ENCODE measurements at regions not wholly inside any gene's neighbourhood (a gene's known extent, or its start where the extent isn't known, plus 50 kb on each side); places are given as distances from the start of the nearest gene placed in this dataset.
"Not testable (repeated sequence)": the region's sequence is repeated elsewhere in the genome, so short reads cannot be mapped to it uniquely, and the experiment has no call there.

DNA sequence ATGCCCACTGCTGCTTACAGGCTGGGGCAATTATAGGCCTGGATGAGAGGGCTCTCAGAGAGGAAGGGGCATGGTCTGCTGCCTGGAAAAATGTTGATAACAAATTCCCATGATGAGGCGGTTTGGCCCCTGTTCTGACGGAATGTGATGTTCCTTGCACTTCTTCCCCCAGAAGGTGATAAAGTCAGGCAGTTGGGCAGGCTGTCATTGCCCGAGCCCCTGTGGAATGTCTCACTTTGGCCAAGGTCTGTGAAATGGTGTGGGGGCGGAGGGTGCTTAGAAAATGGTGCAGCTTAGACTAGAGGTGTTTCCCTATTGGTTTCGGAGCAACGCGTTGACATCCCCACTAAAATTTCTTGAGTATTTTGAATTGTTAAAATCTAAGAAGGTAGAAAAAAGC, 1360.0 kb downstream of the AACS start:
- in situ Hi-C loops (cut with HindIII; ENCODE audit: low pct_unique_long_range_greater_than_20kb, low sequenced_read_pairs): no loop called here
- no peak for DNase-seq (ENCODE audit: low read depth, low spot score)

DNA sequence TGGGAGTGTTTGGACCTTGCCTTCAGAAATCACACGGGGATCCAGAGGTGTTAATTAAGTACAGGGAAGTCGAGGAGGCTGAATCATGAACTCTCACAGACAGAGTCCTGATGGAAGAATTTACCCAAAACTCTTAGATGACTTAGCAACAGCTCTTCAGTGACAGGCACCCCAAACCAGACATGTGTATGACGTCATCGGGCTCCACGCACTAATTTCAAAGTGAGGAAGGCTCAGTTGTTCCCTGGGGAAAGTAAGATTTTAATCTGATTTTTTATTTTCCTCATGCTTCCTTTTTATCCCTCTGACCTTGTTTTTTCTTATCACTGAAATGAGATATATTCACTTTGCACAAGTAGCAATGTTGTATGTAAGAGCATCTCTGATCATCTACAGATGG, 1363.5 kb downstream of the AACS start:
- in situ Hi-C loops (cut with HindIII; ENCODE audit: low pct_unique_long_range_greater_than_20kb, low sequenced_read_pairs): no loop called here
- no peak for DNase-seq (ENCODE audit: low read depth, low spot score)

- in situ Hi-C loops (cut with HindIII; ENCODE audit: low pct_unique_long_range_greater_than_20kb, low sequenced_read_pairs): no loop called here
- no peak for DNase-seq (ENCODE audit: low read depth, low spot score)
Measured at GRCh38 chr12:126430921-126431320, 1365.7 kb downstream of the AACS start.

GRCh38 chr12:126431767-126432166, 1366.5 kb downstream of the AACS start:
- in situ Hi-C loops (cut with HindIII; ENCODE audit: low pct_unique_long_range_greater_than_20kb, low sequenced_read_pairs): no loop called here
- DNase-seq (ENCODE audit: low read depth, low spot score): no peak

GRCh38 chr12:126432780-126433179, 1367.5 kb downstream of the AACS start:
- in situ Hi-C loops (cut with HindIII; ENCODE audit: low pct_unique_long_range_greater_than_20kb, low sequenced_read_pairs): no loop called here

DNA sequence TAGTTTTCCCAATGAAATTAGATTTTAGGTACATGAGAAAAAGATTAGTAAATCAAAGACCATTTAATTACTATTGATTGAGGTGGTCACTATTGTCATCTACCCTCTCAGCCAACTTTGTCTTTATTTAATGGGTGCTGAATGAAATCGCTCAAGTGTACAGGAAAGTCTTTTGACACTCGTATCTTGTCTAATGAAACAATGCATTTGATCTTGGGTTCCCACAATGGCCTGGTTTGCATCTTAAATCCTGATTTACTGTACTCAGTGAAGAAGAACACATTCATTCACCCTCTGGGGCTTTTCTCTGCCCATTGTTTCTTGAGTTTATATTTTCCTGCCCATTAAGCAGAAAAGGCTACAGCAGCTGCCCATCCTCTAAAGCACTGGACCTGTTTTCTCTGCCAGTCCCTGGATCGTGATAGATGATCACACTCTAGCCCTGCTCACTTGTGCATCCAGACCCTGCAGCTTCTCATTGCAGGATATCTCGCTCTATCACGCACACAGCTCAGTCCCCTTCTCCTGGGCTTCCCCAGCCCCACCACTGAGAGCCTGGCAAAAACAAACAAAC, 1369.3 kb downstream of the AACS start:
- no peak for DNase-seq (ENCODE audit: low read depth, low spot score)
- in situ Hi-C loops (cut with HindIII; ENCODE audit: low pct_unique_long_range_greater_than_20kb, low sequenced_read_pairs): no loop called here

More at GRCh38 chr12:126432780-126433179, 1367.5 kb downstream of the AACS start:
- DNase-seq (ENCODE audit: low read depth, low spot score): no peak

- in situ Hi-C loops (cut with HindIII; ENCODE audit: low pct_unique_long_range_greater_than_20kb, low sequenced_read_pairs): no loop called here
- no peak for DNase-seq (ENCODE audit: low read depth, low spot score)
Measured at GRCh38 chr12:126436041-126436440, 1370.8 kb downstream of the AACS start.

- in situ Hi-C loops (cut with HindIII; ENCODE audit: low pct_unique_long_range_greater_than_20kb, low sequenced_read_pairs): no loop called here
- DNase-seq (ENCODE audit: low read depth, low spot score): no peak
Measured at GRCh38 chr12:126437934-126438333, 1372.7 kb downstream of the AACS start.

- in situ Hi-C loops (cut with HindIII; ENCODE audit: low pct_unique_long_range_greater_than_20kb, low sequenced_read_pairs): no loop called here
- DNase-seq (ENCODE audit: low read depth, low spot score): no peak
Measured at GRCh38 chr12:126443977-126444376, 1378.7 kb downstream of the AACS start.

DNA sequence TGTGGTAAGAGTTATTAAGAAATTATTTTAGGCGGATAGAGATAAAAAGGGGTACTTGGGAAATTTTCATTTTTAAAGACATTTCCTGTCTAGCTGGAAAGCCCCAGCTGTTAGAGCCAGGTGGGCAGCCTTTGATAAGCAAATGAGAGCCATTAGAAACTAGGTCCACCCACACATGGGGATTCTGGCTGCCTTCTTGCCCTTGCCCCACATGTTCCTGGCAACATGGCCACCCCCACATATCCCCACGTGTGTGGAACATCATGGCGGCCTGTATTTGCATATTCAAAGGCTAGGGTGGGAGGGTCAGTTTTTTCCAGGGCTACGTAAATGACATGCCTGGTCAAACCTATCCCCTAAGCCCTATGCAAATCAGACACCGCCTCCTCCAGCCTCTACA, 1382.1 kb downstream of the AACS start:
- in situ Hi-C loops (cut with HindIII; ENCODE audit: low pct_unique_long_range_greater_than_20kb, low sequenced_read_pairs): no loop called here
- no peak for DNase-seq (ENCODE audit: low read depth, low spot score)

DNA sequence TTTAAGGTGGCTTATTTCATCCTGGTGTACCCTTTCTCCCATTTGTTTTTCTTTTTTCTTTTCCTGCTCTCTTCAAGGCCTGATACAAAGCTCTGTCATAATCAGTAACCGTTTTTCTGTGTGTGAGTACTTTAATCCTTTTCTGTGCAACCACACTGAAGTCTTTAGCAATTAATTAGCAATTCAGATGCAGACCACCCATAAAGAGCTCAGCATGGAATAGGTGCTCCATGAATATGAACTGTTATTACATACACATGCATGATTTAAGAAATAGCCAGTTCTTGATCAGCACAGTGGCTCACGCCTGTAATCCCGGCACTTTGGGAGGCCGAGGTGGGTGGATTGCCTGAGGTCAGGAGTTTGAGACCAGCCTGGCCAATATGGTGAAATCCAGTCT, 1386.6 kb downstream of the AACS start:
- DNase-seq (ENCODE audit: low read depth, low spot score): no peak
- in situ Hi-C loops (cut with HindIII; ENCODE audit: low pct_unique_long_range_greater_than_20kb, low sequenced_read_pairs): no loop called here

DNA sequence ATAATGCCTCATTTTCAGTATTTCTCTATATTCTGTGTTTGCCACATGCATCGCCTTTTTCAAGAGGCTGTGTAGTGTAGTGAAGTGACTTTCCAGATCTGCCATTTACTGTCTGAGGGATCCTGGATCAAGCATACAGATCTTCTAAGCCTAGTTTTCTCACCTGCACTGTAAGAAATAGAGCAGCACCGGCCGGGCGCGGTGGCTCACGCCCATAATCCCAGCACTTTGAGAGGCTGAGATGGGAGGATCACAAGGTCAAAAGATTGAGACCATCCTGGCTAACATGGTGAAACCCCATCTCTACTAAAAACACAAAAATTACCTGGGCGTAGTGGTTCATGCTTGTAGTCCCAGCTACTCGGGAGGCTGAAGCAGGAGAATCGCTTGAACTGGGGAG, 1387.5 kb downstream of the AACS start:
- in situ Hi-C loops (cut with HindIII; ENCODE audit: low pct_unique_long_range_greater_than_20kb, low sequenced_read_pairs): not testable (repeated sequence)

DNA sequence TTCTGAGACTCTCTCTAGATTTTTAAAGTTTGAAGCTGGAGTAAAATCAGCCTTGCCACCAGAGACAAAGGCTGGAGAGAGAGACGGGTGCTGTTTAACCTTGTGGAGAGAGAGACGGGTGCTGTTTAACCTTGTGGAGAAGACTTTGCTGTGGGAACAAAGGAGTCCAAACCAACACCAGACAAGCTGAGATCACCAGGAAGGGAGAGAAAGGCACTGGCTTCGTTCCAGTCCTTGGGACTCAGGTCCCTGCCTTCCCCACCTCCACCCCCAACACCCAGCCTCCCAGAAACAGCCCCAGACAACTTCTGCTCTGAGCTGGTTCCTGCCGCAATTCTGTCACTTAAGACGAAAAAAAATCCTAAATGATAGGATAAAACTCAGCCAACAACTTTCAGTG, 1389.3 kb downstream of the AACS start:
- in situ Hi-C loops (cut with HindIII; ENCODE audit: low pct_unique_long_range_greater_than_20kb, low sequenced_read_pairs): no loop called here
- DNase-seq (ENCODE audit: low read depth, low spot score): no peak

More for the DNA sequence above, 1387.5 kb downstream of the AACS start:
- not testable (repeated sequence) for DNase-seq (ENCODE audit: low read depth, low spot score)

DNA sequence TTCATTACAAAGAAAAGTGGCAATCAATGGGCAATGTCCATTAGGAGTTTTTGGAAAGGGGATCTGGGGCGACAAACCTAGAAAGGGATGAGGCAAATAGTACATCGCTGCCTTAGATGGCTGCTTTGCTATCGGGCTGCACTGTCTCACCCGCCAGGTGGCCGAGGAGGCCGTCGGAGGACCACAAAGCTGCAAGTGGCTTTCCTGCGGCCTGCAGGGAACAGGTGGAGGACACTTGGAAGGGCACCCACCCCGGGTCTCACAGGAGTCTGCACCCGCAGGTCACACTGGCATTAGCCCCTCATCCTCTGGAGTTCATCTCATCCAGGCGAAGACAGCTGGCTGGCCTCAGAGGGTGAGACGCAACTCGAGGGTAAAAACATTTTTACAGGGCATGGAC, 1392.5 kb downstream of the AACS start:
- no peak for DNase-seq (ENCODE audit: low read depth, low spot score)
- in situ Hi-C loops (cut with HindIII; ENCODE audit: low pct_unique_long_range_greater_than_20kb, low sequenced_read_pairs): no loop called here

DNA sequence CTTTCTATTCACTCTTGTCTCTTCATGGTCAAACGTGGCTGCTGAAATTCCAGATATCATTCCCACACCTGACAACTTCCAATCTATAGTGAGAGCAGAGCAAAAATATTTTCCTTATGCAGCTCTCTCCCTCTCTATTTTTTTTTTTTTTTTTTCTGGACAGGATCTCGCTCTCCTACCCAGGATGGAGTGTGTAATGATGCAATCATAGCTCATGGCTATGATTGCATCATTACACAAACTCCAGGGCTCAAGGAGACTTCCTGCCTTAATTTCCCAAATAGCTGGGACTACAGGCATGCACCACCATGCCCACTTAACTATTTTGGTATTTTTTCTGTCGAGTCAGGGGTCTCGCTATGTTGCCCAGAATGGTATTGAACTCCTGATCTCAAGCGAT, 1398.9 kb downstream of the AACS start:
- no peak for DNase-seq (ENCODE audit: low read depth, low spot score)

GRCh38 chr12:126469211-126469610, 1404.0 kb downstream of the AACS start:
- no peak for DNase-seq (ENCODE audit: low read depth, low spot score)
- in situ Hi-C loops (cut with HindIII; ENCODE audit: low pct_unique_long_range_greater_than_20kb, low sequenced_read_pairs): no loop called here

More for the DNA sequence above, 1398.9 kb downstream of the AACS start:
- in situ Hi-C loops (cut with HindIII; ENCODE audit: low pct_unique_long_range_greater_than_20kb, low sequenced_read_pairs): no loop called here

- in situ Hi-C loops (cut with HindIII; ENCODE audit: low pct_unique_long_range_greater_than_20kb, low sequenced_read_pairs): no loop called here
- DNase-seq (ENCODE audit: low read depth, low spot score): no peak
Measured at GRCh38 chr12:126474703-126475102, 1409.5 kb downstream of the AACS start.

DNA sequence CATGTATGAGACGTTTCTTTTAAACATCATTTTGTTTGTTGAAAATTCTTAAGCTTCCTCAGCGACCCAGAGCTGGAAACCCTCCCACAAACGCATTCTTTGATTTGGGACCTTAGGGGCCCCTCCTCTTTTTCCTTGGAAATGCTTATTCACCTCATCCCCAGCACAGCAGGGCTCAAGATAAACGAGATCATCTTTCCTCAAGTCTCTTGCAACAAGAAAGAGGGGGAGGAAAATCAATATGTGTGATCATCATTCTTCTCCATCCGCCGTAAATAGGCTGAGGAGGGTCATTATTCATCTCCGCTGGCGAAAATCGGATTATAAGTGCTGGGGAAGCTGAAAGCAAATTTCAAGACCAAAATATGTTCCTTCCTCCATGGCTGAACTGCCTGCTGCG, 1415.2 kb downstream of the AACS start:
- DNase-seq (ENCODE audit: low read depth, low spot score): no peak
- in situ Hi-C loops (cut with HindIII; ENCODE audit: low pct_unique_long_range_greater_than_20kb, low sequenced_read_pairs): no loop called here

- no peak for DNase-seq (ENCODE audit: low read depth, low spot score)
- in situ Hi-C loops (cut with HindIII; ENCODE audit: low pct_unique_long_range_greater_than_20kb, low sequenced_read_pairs): no loop called here
Measured at GRCh38 chr12:126481688-126482087, 1416.5 kb downstream of the AACS start.

Data from SK-MEL-5 (cell line).